ENCODE measurements at regions not wholly inside any gene's neighbourhood (a gene's known extent, or its start where the extent isn't known, plus 50 kb on each side); places are given as distances from the start of the nearest gene placed in this dataset.

- H3K27me3 Mint-ChIP-seq (ENCODE audit: low read depth in 3 of 3) = peaks cover 1 to 5% (median 4%) of the 10 kb centered on the region in 3 donors
- no peak overlapping the region for H3K4me2 ChIP-seq (replicated peaks; ENCODE audit: extremely low read depth, low read length, poor library complexity, severe bottlenecking)
- no peaks in the 10 kb centered on the region for H4K20me1 ChIP-seq (ENCODE audit: insufficient read depth, low read length)
- H3K27ac Mint-ChIP-seq = peak overlapping the region in 3 of 7 donors; percentile 76 to 100 (median 99)
- DNase-seq = peak in 1 of 3 donors; percentile 44
- H3K4me3 Mint-ChIP-seq = no peak overlapping the region
- H3K27me3 ChIP-seq (ENCODE audit: control insufficient read depth in 2 of 2, insufficient read depth in 2 of 2, low read length in 2 of 2) = no peaks in the 10 kb centered on the region
- H3K79me2 ChIP-seq (ENCODE audit: insufficient read depth, low read length) = no peaks in the 10 kb centered on the region
- H3K4me3 ChIP-seq (replicated peaks in 1 of 3; ENCODE audit: low read depth in 2 of 3, low read length in 3 of 3) = no peak overlapping the region
- H3K36me3 ChIP-seq (replicated peaks in 1 of 2; ENCODE audit: control insufficient read depth in 1 of 2, insufficient read depth in 2 of 2, low read length in 2 of 2) = no peaks in the 10 kb centered on the region
- H3K36me3 Mint-ChIP-seq = peaks cover 2 to 12% of the 10 kb centered on the region in 2 donors
- H3K9me3 ChIP-seq (replicated peaks in 1 of 2; ENCODE audit: control insufficient read depth in 1 of 2, insufficient read depth in 1 of 2, low read length in 2 of 2) = no peaks in the 10 kb centered on the region
- no peak overlapping the region for H3K9ac ChIP-seq (ENCODE audit: insufficient read depth, low read length, poor library complexity, severe bottlenecking)
- peaks cover 0 to 7% (median 2%) of the 10 kb centered on the region in 7 donors for H3K9me3 Mint-ChIP-seq
- no peak overlapping the region for H2AFZ ChIP-seq (ENCODE audit: insufficient read depth, low read depth, low read length, poor library complexity, severe bottlenecking)
- peaks cover 13% of the 10 kb centered on the region for H3K4me1 Mint-ChIP-seq
- WGBS (ENCODE audit: insufficient coverage) = 100% methylated on average over 2 of the region's 3 CpGs
- intact Hi-C loops (cut with micrococcal nuclease) = no loop called here
- no peak for TF ChIP-seq CTCF (IDR thresholded peaks at IDR 0.05)
- peaks cover 0 to 35% of the 10 kb centered on the region in 2 donors for H3K4me1 ChIP-seq (ENCODE audit: control insufficient read depth in 1 of 2, insufficient read depth in 2 of 2, low read length in 2 of 2)
- peak overlapping the region in 1 of 2 donors; percentile 91 for H3K27ac ChIP-seq (ENCODE audit: low read depth in 1 of 2, low read length in 2 of 2)
Measured at GRCh38 chr12:114770323-114770722, 86.3 kb upstream of the TBX3 start.

GRCh38 chr12:114769634-114770033 is 85.7 kb upstream of the TBX3 start:
- peaks cover 13% of the 10 kb centered on the region for H3K4me1 Mint-ChIP-seq
- Histone ChIP-seq H3K4me3 (replicated peaks in 1 of 3; ENCODE audit: low read depth in 2 of 3, low read length in 3 of 3) (no peak overlapping the region), H3K9ac (ENCODE audit: insufficient read depth, low read length, poor library complexity, severe bottlenecking) (no peak overlapping the region), H4K20me1 (ENCODE audit: insufficient read depth, low read length) (no peaks in the 10 kb centered on the region), H3K36me3 (replicated peaks in 1 of 2; ENCODE audit: control insufficient read depth in 1 of 2, insufficient read depth in 2 of 2, low read length in 2 of 2) (no peaks in the 10 kb centered on the region), H3K79me2 (ENCODE audit: insufficient read depth, low read length) (no peaks in the 10 kb centered on the region), H2AFZ (ENCODE audit: insufficient read depth, low read depth, low read length, poor library complexity, severe bottlenecking) (no peak overlapping the region), H3K9me3 (replicated peaks in 1 of 2; ENCODE audit: control insufficient read depth in 1 of 2, insufficient read depth in 1 of 2, low read length in 2 of 2) (no peaks in the 10 kb centered on the region), H3K4me2 (replicated peaks; ENCODE audit: extremely low read depth, low read length, poor library complexity, severe bottlenecking) (no peak overlapping the region), H3K27ac (ENCODE audit: low read depth in 1 of 2, low read length in 2 of 2) (peak overlapping the region in 1 of 2 donors; percentile 91), H3K27me3 (ENCODE audit: control insufficient read depth in 2 of 2, insufficient read depth in 2 of 2, low read length in 2 of 2) (no peaks in the 10 kb centered on the region), H3K4me1 (ENCODE audit: control insufficient read depth in 1 of 2, insufficient read depth in 2 of 2, low read length in 2 of 2) (peaks cover 0 to 40% of the 10 kb centered on the region in 2 donors)
- H3K27ac Mint-ChIP-seq = peak overlapping the region in 6 of 7 donors; percentile 35 to 100 (median 77)
- 33% methylated on average over 1 of the region's 4 CpGs for WGBS (ENCODE audit: insufficient coverage)
- peaks cover 2 to 12% of the 10 kb centered on the region in 2 donors for H3K36me3 Mint-ChIP-seq
- intact Hi-C loops (cut with micrococcal nuclease) = no loop called here
- H3K4me3 Mint-ChIP-seq = no peak overlapping the region
- no peak for TF ChIP-seq CTCF (IDR thresholded peaks at IDR 0.05)
- peak in 2 of 3 donors; percentile 36 to 92 for DNase-seq
- H3K27me3 Mint-ChIP-seq (ENCODE audit: low read depth in 3 of 3) = peaks cover 1 to 4% (median 3%) of the 10 kb centered on the region in 3 donors
- H3K9me3 Mint-ChIP-seq = peaks cover 0 to 7% (median 2%) of the 10 kb centered on the region in 7 donors
